ENCODE measurements at regions not wholly inside any gene's neighbourhood (a gene's known extent, or its start where the extent isn't known, plus 50 kb on each side); places are given as distances from the start of the nearest gene placed in this dataset.

DNA sequence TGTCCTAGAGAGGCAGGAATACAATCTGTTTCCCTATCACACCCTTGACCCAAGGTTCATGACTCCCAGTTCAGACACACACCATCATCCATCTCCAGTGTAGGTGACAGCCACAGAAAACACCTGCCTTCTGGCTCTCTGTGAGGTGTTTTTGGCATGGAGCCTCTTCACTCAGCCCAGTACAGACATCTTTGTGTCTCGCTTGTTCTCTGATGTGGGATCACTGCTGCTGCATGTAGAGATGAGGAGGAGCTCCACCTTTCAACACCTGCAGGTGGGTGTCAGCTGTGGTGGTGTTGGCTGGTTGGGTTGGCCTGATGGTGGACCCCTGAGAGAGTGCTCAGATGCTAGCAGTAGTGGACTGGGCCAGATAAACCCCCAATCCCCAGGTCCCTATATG is 916.7 kb upstream of the B3GALT2 start:
- H3K4me3 ChIP-seq (ENCODE audit: low read length): no peak overlapping the region
- DNase-seq (ENCODE audit: low read depth): no peak
- TF ChIP-seq, protein P1, sequence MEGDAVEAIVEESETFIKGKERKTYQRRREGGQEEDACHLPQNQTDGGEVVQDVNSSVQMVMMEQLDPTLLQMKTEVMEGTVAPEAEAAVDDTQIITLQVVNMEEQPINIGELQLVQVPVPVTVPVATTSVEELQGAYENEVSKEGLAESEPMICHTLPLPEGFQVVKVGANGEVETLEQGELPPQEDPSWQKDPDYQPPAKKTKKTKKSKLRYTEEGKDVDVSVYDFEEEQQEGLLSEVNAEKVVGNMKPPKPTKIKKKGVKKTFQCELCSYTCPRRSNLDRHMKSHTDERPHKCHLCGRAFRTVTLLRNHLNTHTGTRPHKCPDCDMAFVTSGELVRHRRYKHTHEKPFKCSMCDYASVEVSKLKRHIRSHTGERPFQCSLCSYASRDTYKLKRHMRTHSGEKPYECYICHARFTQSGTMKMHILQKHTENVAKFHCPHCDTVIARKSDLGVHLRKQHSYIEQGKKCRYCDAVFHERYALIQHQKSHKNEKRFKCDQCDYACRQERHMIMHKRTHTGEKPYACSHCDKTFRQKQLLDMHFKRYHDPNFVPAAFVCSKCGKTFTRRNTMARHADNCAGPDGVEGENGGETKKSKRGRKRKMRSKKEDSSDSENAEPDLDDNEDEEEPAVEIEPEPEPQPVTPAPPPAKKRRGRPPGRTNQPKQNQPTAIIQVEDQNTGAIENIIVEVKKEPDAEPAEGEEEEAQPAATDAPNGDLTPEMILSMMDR (conservative IDR thresholded peaks at IDR 0.05; ENCODE audit: low read length): no peak

DNA sequence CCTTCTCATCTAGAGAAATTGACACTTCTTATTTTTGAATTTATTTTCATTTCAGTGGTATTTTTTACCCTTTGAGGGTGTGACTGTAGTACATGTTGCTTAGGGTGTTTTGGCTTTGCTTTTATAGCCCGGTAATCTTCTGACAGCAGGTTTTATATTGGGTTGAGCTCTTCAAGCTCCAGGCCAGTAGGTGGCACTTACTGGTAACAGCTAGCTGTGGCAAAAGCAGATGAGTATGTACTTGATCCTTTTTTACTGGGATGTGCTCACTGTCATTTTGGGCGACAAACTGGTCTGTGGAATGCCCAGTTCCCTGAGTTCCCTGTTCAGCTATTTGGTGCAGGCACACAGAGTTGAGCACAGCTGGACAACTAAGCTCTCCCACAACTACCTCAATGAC is 916.2 kb upstream of the B3GALT2 start:
- no peak for DNase-seq (ENCODE audit: low read depth)
- H3K4me3 ChIP-seq (ENCODE audit: low read length): no peak overlapping the region
- TF ChIP-seq, protein P1 (conservative IDR thresholded peaks at IDR 0.05; ENCODE audit: low read length): no peak

DNA sequence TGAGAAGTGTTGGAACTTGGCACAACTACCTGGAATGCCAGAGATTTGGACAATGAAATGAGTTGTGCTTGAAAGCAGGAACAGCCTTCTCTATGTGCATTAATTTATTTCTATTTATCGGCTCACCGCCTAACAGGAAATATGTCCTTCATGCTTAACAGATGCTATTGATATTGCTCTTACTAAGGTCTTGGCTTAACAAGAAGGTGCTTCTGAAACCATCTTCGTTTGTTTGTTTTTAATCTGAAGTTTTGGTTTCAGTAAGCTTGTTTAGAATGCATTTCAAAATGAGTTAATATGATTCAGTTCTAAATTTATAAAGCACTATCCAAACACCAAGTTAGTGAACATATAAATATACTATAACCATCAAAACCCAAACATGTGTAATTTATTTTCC is 898.3 kb upstream of the B3GALT2 start:
- no peak for DNase-seq (ENCODE audit: low read depth)
- TF ChIP-seq, protein P1 (conservative IDR thresholded peaks at IDR 0.05; ENCODE audit: low read length): no peak
- H3K4me3 ChIP-seq (ENCODE audit: low read length): no peak overlapping the region

GRCh38 chr1:194081444-194081843 is 895.0 kb upstream of the B3GALT2 start:
- TF ChIP-seq, protein P1 (conservative IDR thresholded peaks at IDR 0.05; ENCODE audit: low read length): no peak
- no peak for DNase-seq (ENCODE audit: low read depth)
- H3K4me3 ChIP-seq (ENCODE audit: low read length): no peak overlapping the region

DNA sequence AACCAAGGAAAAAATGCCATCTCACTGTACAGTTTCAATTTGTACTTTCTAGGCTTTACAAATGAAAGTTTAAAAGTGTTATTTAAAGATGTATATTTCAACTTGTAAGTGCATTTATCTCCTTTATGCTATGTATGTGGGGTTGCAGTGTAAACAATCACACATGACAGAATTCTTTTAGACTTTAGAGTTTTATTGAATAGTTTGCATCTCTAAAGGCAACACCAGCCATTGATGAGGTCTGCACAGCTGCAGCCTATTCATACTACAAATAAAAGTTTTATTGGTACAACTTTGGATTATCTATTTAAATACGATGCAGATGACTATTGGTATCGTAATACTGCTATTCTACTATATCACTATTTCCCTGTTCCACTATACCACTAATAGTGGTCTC is 894.4 kb upstream of the B3GALT2 start:
- no peak overlapping the region for H3K4me3 ChIP-seq (ENCODE audit: low read length)
- no peak for DNase-seq (ENCODE audit: low read depth)
- TF ChIP-seq, protein P1 (conservative IDR thresholded peaks at IDR 0.05; ENCODE audit: low read length): no peak

DNA sequence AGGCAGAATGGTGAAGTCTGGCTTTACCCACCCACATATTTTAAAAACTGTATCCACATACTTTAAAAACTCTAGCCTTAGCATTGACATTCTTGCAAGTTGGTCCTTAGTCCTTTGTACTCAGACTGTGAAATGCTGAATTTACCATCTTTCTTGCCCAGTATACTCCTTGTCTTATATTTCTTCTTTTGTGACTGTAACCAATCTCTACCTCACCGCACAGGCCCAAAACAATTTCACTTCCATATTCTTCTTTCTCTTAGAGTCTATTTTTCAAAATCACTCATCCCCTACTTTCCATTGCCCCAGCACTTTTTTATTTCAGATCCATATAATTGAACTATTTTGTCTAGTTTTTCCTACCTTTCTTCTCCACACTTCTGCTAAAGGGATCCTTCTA is 892.4 kb upstream of the B3GALT2 start:
- no peak for DNase-seq (ENCODE audit: low read depth)
- H3K4me3 ChIP-seq (ENCODE audit: low read length): no peak overlapping the region
- TF ChIP-seq, protein P1 (conservative IDR thresholded peaks at IDR 0.05; ENCODE audit: low read length): no peak

GRCh38 chr1:194076646-194077045 is 890.2 kb upstream of the B3GALT2 start:
- no peak for DNase-seq (ENCODE audit: low read depth)
- H3K4me3 ChIP-seq (ENCODE audit: low read length): no peak overlapping the region
- TF ChIP-seq, protein P1 (conservative IDR thresholded peaks at IDR 0.05; ENCODE audit: low read length): no peak
